Body of pancreas (tissue), 4 donors: ENCODE measurements at regions not wholly inside any gene's neighbourhood (a gene's known extent, or its start where the extent isn't known, plus 50 kb on each side); places are given as distances from the start of the nearest gene placed in this dataset.

ENCODE experiments used
- CTCF ChIP-seq, 7 experiments: fragments of 450-650 bp in 4 of 7; fragments of 200-600 bp in 3 of 7; sonication (generic) in 3 of 7; IDR thresholded peaks; one replicate each; pipeline ENCODE4 v1.5.1; 2016 to 2019; ENCODE audit warnings: antibody characterized with exemption in 7 of 7
- POLR2A ChIP-seq, 3 donors: fragments of 450-650 bp; IDR thresholded peaks; one replicate each; pipeline ENCODE4 v1.6.1; 2016; ENCODE audit warnings: antibody characterized with exemption in 3 of 3, mild to moderate bottlenecking in 2 of 3

DNA sequence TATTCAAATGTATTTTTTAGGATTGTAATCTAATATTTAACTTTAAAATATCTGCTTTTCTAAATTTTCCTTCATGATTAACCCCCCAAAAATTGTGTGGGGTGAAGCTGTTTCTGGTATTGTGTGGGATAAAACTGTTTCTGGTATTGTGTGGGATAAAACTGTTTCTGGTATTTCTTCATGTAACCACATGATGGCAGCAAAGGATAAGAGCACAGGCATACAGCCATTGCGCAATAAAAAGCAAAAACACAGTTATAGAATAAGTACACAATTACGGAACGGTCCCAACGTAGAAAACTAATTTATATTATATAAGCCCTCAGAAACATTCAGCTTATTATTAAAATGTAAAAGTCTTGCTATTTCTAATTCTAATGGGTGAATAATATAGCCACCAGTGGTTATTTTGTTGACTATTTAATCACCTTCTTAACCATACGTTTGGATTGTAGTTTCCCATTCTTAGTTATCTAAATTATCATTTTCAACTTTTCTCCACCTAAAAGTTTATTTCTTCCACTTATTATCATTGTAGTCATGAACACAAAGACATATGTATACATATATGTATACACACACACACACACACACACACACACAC is 333.9 kb upstream of the FSTL5 start:
- TF ChIP-seq CTCF (IDR thresholded peaks at IDR 0.05) (peak; percentile 64 to 96 (median 93)), POLR2A (IDR thresholded peaks at IDR 0.05) (no peak)
